ENCODE measurements at regions not wholly inside any gene's neighbourhood (a gene's known extent, or its start where the extent isn't known, plus 50 kb on each side); places are given as distances from the start of the nearest gene placed in this dataset.

DNA sequence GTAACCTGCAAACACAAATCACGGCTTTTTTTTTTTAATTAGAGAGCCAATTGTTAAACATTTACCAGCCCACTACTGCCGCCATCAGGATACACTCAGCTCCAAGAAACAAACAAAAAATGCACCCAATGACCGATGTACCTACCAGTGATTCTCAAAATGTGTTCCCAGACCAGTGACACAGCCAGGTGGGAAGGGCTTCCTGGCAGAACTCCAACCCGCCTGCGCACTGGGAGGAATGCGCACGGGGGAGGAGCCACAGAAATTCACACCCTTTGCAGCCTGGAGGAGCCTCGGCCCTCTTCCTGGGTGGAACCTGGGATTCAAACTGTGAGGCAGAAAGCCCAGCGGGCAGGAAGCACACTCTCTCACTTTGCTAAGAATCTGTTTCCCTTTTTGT lies 255.9 kb downstream of the TBC1D4 start:
- no peak for TF ChIP-seq TAF1 (IDR thresholded peaks at IDR 0.05; ENCODE audit: borderline replicate concordance, low read depth, low read length)
- no peak for TF ChIP-seq POLR2A (IDR thresholded peaks at IDR 0.05; ENCODE audit: low read depth, low read length)

Measured in GM12892 (cell line).